IMR-90 (cell line): ENCODE measurements at regions not wholly inside any gene's neighbourhood (a gene's known extent, or its start where the extent isn't known, plus 50 kb on each side); places are given as distances from the start of the nearest gene placed in this dataset.

Experiments
- ATAC-seq: fragments of 200-7000 bp; cut with Tn5 transposase; 2 replicates; pipeline ENCODE4 v1.9.1; 2020; ENCODE audit warnings: low read depth, mild to moderate bottlenecking, moderate library complexity
- BruUV-seq: library from RNA; stranded (reverse); fragments of 400-500 nt; replicated peaks from 2 replicates; lab custom pipeline; 2021; lab: Mats Ljungman, UMichigan
- CTCF ChIA-PET: fragments of 300-600 bp; formaldehyde crosslinking; extraction: SDS; loops from one replicate; lab custom pipeline; 2021; ENCODE audit warnings: antibody characterized with exemption; lab: Yijun Ruan, JAX
- POLR2A ChIA-PET: fragments of 300-600 bp; sonication (Branson Sonifier 250); formaldehyde crosslinking; loops from one replicate; lab custom pipeline; 2022; ENCODE audit warnings: antibody characterized with exemption; ENCODE audit not compliant: unreplicated experiment; lab: Charles Lee
- DNase-seq: peaks from one replicate; pipeline ENCODE4 v3.0.0; 2013
- H2AFZ ChIP-seq: replicated peaks from 2 replicates; pipeline ENCODE3; 2013; ENCODE audit warnings: low read length, mild to moderate bottlenecking; ENCODE audit not compliant: poor library complexity
- H2AK5ac ChIP-seq: 2 replicates; pipeline ENCODE4 v1.6.1; 2013; ENCODE audit warnings: low read depth, low read length, inconsistent platforms
- H2AK9ac ChIP-seq: replicated peaks from 2 replicates; pipeline ENCODE3; 2013; ENCODE audit warnings: mild to moderate bottlenecking, low read depth, low read length, moderate library complexity; ENCODE audit not compliant: poor library complexity
- H2BK120ac ChIP-seq: 2 replicates; pipeline ENCODE4 v1.6.1; 2013; ENCODE audit warnings: low read depth, low read length, inconsistent platforms
- H2BK15ac ChIP-seq: 3 replicates; pipeline ENCODE4 v1.6.1; 2013; ENCODE audit warnings: low read depth, low read length, inconsistent platforms
- H2BK20ac ChIP-seq: 2 replicates; pipeline ENCODE4 v1.6.1; 2013; ENCODE audit warnings: low read depth, mild to moderate bottlenecking, inconsistent platforms, low read length, moderate library complexity
- H2BK5ac ChIP-seq: 2 replicates; pipeline ENCODE4 v1.6.1; 2013; ENCODE audit warnings: mild to moderate bottlenecking, low read depth, low read length, inconsistent platforms; ENCODE audit not compliant: poor library complexity, severe bottlenecking
- H3K14ac ChIP-seq: replicated peaks from 2 replicates; pipeline ENCODE4 v1.6.1; 2013; ENCODE audit warnings: low read depth, low read length, inconsistent platforms
- H3K18ac ChIP-seq: 2 replicates; pipeline ENCODE4 v1.6.1; 2013; ENCODE audit warnings: low read depth, low read length, control low read depth
- H3K23ac ChIP-seq: 2 replicates; pipeline ENCODE4 v1.6.1; 2013; ENCODE audit warnings: low read depth, low read length, inconsistent platforms
- H3K27ac ChIP-seq: 2 replicates; pipeline ENCODE4 v1.5.1; 2013; ENCODE audit warnings: mild to moderate bottlenecking, control low read depth, low read length; ENCODE audit not compliant: insufficient read depth
- H3K27me3 ChIP-seq: 2 replicates; pipeline ENCODE4 v1.6.1; 2013; ENCODE audit warnings: low read length; ENCODE audit not compliant: control insufficient read depth, insufficient read depth
- H3K36me3 ChIP-seq: 2 replicates; pipeline ENCODE4 v1.6.1; 2013; ENCODE audit warnings: low read length, mixed read lengths; ENCODE audit not compliant: control insufficient read depth, insufficient read depth
- H3K4ac ChIP-seq: 2 replicates; pipeline ENCODE4 v1.6.1; 2013; ENCODE audit warnings: low read depth, low read length, inconsistent platforms
- H3K4me1 ChIP-seq: 2 replicates; pipeline ENCODE4 v1.6.1; 2013; ENCODE audit warnings: low read length, mixed read lengths; ENCODE audit not compliant: control insufficient read depth, insufficient read depth
- H3K4me2 ChIP-seq: 2 replicates; pipeline ENCODE4 v1.6.1; 2013; ENCODE audit warnings: low read depth, mild to moderate bottlenecking, control low read depth, low read length, moderate library complexity
- H3K4me3 ChIP-seq: 2 replicates; pipeline ENCODE4 v1.5.1; 2013; ENCODE audit warnings: low read depth, mild to moderate bottlenecking, control low read depth, low read length, moderate library complexity; ENCODE audit not compliant: insufficient read depth
- H3K56ac ChIP-seq: 2 replicates; pipeline ENCODE4 v1.6.1; 2013; ENCODE audit warnings: low read length, inconsistent platforms; ENCODE audit not compliant: insufficient read depth; ENCODE audit errors: extremely low read depth
- H3K79me1 ChIP-seq, 2 experiments: 2 replicates each; pipeline ENCODE4 v1.6.1; 2013; ENCODE audit warnings: low read length in 2 of 2, inconsistent platforms in 1 of 2, low read depth in 1 of 2
- H3K9ac ChIP-seq: 2 replicates; pipeline ENCODE4 v1.6.1; 2013; ENCODE audit warnings: low read depth, low read length, control low read depth
- H3K9me1 ChIP-seq: 2 replicates; pipeline ENCODE4 v1.6.1; 2013; ENCODE audit warnings: low read length, inconsistent platforms; ENCODE audit not compliant: insufficient read depth
- H3K9me3 ChIP-seq: 2 replicates; pipeline ENCODE4 v1.6.1; 2013; ENCODE audit warnings: low read length; ENCODE audit not compliant: control insufficient read depth, insufficient read depth
- H4K20me1 ChIP-seq: 2 replicates; pipeline ENCODE4 v1.6.1; 2013; ENCODE audit warnings: low read length, inconsistent platforms; ENCODE audit not compliant: insufficient read depth
- H4K5ac ChIP-seq: 2 replicates; pipeline ENCODE4 v1.6.1; 2013; ENCODE audit warnings: mild to moderate bottlenecking, low read depth, low read length, control low read depth
- H4K8ac ChIP-seq, 2 experiments: 2 replicates each; pipeline ENCODE4 v1.6.1; 2013; ENCODE audit warnings: low read depth in 2 of 2, low read length in 2 of 2, control low read depth in 1 of 2, inconsistent platforms in 1 of 2
- H4K91ac ChIP-seq: 2 replicates; pipeline ENCODE4 v1.6.1; 2013; ENCODE audit warnings: low read depth, low read length, inconsistent platforms; ENCODE audit not compliant: insufficient read depth
- BHLHE40 ChIP-seq: fragments of 150-350 bp; IDR thresholded peaks from 2 replicates; pipeline ENCODE4 v1.6.1; 2016; ENCODE audit warnings: mild to moderate bottlenecking, low read depth, low read length
- CHD1 ChIP-seq: IDR thresholded peaks from 2 replicates; pipeline ENCODE4 v1.6.1; 2012; ENCODE audit warnings: low read depth, low read length, improper control_type of control experiment
- CTCF ChIP-seq: conservative IDR thresholded peaks from 2 replicates; pipeline ENCODE4 v1.5.1; 2012; ENCODE audit warnings: mild to moderate bottlenecking, low read depth, low read length, improper control_type of control experiment
- FOS ChIP-seq: fragments of 150-350 bp; IDR thresholded peaks from 2 replicates; pipeline ENCODE4 v1.6.1; 2016; ENCODE audit warnings: low read depth, low read length
- MAZ ChIP-seq: IDR thresholded peaks from 2 replicates; pipeline ENCODE4 v1.6.1; 2012; ENCODE audit warnings: low read depth, mild to moderate bottlenecking, low read length, improper control_type of control experiment, moderate library complexity, borderline replicate concordance
- MXI1 ChIP-seq: IDR thresholded peaks from 2 replicates; pipeline ENCODE4 v1.6.1; 2012; ENCODE audit warnings: low read depth, mild to moderate bottlenecking, low read length, moderate library complexity, borderline replicate concordance
- NFE2L2 ChIP-seq: fragments of 150-350 bp; IDR thresholded peaks from 2 replicates; pipeline ENCODE4 v1.6.1; 2016; ENCODE audit warnings: low read depth, mild to moderate bottlenecking, low read length
- POLR2A ChIP-seq: IDR thresholded peaks from 2 replicates; pipeline ENCODE4 v1.6.1; 2012; ENCODE audit warnings: mild to moderate bottlenecking, low read depth, low read length
- RAD21 ChIP-seq: IDR thresholded peaks from 2 replicates; pipeline ENCODE4 v1.6.1; 2012; ENCODE audit warnings: low read length, improper control_type of control experiment
- RCOR1 ChIP-seq: IDR thresholded peaks from 2 replicates; pipeline ENCODE4 v1.6.1; 2012; ENCODE audit warnings: mild to moderate bottlenecking, low read length, improper control_type of control experiment; ENCODE audit not compliant: insufficient replicate concordance
- SMC3 ChIP-seq: fragments of 150-350 bp; IDR thresholded peaks from 2 replicates; pipeline ENCODE4 v1.6.1; 2016; ENCODE audit warnings: low read depth, mild to moderate bottlenecking, antibody characterized with exemption, low read length, moderate library complexity
- USF2 ChIP-seq: fragments of 150-350 bp; IDR thresholded peaks from 2 replicates; pipeline ENCODE4 v1.6.1; 2017; ENCODE audit warnings: mild to moderate bottlenecking, antibody characterized with exemption, low read length, low read depth
- WGBS, 2 experiments: methylation state at CpG; one replicate each; pipeline versions ENCODE4 v1.1.5 to v1.1.7; 2013; ENCODE audit warnings: missing lambda C conversion rate in 2 of 2; ENCODE audit not compliant: insufficient read length in 1 of 2; ENCODE audit errors: extremely low coverage in 2 of 2; 5-methylcytosine and 5-hydroxymethylcytosine counted together
- dilution Hi-C: fragments of 300-500 bp; cut with HindIII; formaldehyde crosslinking; loops from one replicate; pipeline ENCODE4 v1.14.3; 2018; ENCODE audit warnings: low sequenced_read_pairs; ENCODE audit not compliant: unreplicated experiment
- in situ Hi-C: fragments of 300-500 bp; cut with MboI; formaldehyde crosslinking; loops from 3 replicates; pipeline ENCODE4 v1.14.3; 2019; ENCODE audit warnings: low sequenced_read_pairs, inconsistent platforms, mixed read lengths
- intact Hi-C: fragments of 100-400 bp; cut with micrococcal nuclease; formaldehyde crosslinking; loops from 2 replicates; pipeline ENCODE4 v1.10.0; 2022

- Histone ChIP-seq H3K9ac (no peak overlapping the region), H2AK9ac (no peak overlapping the region), H3K9me3 (no peaks in the 10 kb centered on the region), H2BK120ac (no peak overlapping the region), H2BK5ac (no peak overlapping the region), H3K9me1 (peaks cover 11% of the 10 kb centered on the region), H3K4me2 (no peak overlapping the region), H2AK5ac (no peak overlapping the region), H3K56ac (no peak overlapping the region), H3K4me1 (peaks cover 6% of the 10 kb centered on the region), H2BK20ac (no peak overlapping the region), H3K14ac (no peak overlapping the region), H4K91ac (no peak overlapping the region), H3K4me3 (no peak overlapping the region), H3K27me3 (no peaks in the 10 kb centered on the region), H3K4ac (no peak overlapping the region), H4K20me1 (peaks cover 17% of the 10 kb centered on the region; the same call in 1 of the 2 replicates), H2BK15ac (no peak overlapping the region), H3K23ac (no peak overlapping the region), H2AFZ (no peak overlapping the region), H3K79me1 (peaks cover 18 to 56% of the 10 kb centered on the region in 2 experiments), H3K18ac (no peak overlapping the region), H4K5ac (no peak overlapping the region), H3K36me3 (peaks cover 2% of the 10 kb centered on the region; the same call in 1 of the 2 replicates), H3K27ac (no peak overlapping the region), H4K8ac (no peak overlapping the region)
- no TSS peak for BruUV-seq
- ChIA-PET CTCF (no interaction called here), POLR2A (no interaction called here)
- WGBS, 2 experiments, result 100% methylated on average over 1 of the region's 9 CpGs; no CpG with 5 or more reads in 1 of the 2 experiments
- in situ Hi-C loops, result no loop called here
- dilution Hi-C loops, result no loop called here
- DNase-seq (no peak), ATAC-seq (no peak)
- no peak for TF ChIP-seq RCOR1
- TF ChIP-seq USF2, result no peak
- TF ChIP-seq MXI1, result no peak
- TF ChIP-seq RAD21, result no peak
- no peak for TF ChIP-seq NFE2L2
- TF ChIP-seq POLR2A, result no peak
- no peak for TF ChIP-seq FOS
- no peak for TF ChIP-seq SMC3
- TF ChIP-seq CTCF, result no peak
- no peak for TF ChIP-seq CHD1
- no peak for TF ChIP-seq MAZ
- no peak for TF ChIP-seq BHLHE40
- intact Hi-C loops, result no loop called here
These were observed 293.4 kb upstream of the MKLN1 start for GRCh38 chr7:131034166-131034881.
